Body of pancreas (tissue), 4 donors: ENCODE measurements at regions not wholly inside any gene's neighbourhood (a gene's known extent, or its start where the extent isn't known, plus 50 kb on each side); places are given as distances from the start of the nearest gene placed in this dataset.

Source experiments
- CTCF ChIP-seq, 7 experiments: fragments of 450-650 bp in 4 of 7; fragments of 200-600 bp in 3 of 7; sonication (generic) in 3 of 7; IDR thresholded peaks; one replicate each; pipeline ENCODE4 v1.5.1; 2016 to 2019; ENCODE audit warnings: antibody characterized with exemption in 7 of 7
- POLR2A ChIP-seq, 3 donors: fragments of 450-650 bp; IDR thresholded peaks; one replicate each; pipeline ENCODE4 v1.6.1; 2016; ENCODE audit warnings: antibody characterized with exemption in 3 of 3, mild to moderate bottlenecking in 2 of 3

- TF ChIP-seq POLR2A (IDR thresholded peaks at IDR 0.05) (no peak), CTCF (IDR thresholded peaks at IDR 0.05) (no peak)
Observed at GRCh38 chr2:155546721-155547555, 785.6 kb downstream of the NR4A2 start.
